Small intestine (tissue), 7 donors: ENCODE measurements at regions not wholly inside any gene's neighbourhood (a gene's known extent, or its start where the extent isn't known, plus 50 kb on each side); places are given as distances from the start of the nearest gene placed in this dataset.
A peak's percentile ranks its signal among the peaks of the same experiment; 100 is the strongest.

Experiments
- DNase-seq, 2 donors: peaks; one replicate each; pipeline versions ENCODE4 v3.0.0 to v3.0.0-alpha.2; 2013
- FAIRE-seq: peaks from 2 replicates; lab custom pipeline; 2012; peaks lifted over from hg19 to GRCh38; lab: Jason Lieb, UNC
- H3K27ac ChIP-seq, 3 donors: one replicate each; pipeline ENCODE4 v1.5.1; 2013; ENCODE audit warnings: low read length in 2 of 3, mild to moderate bottlenecking in 2 of 3, control low read depth in 1 of 3, inconsistent platforms in 1 of 3, low read depth in 1 of 3, moderate library complexity in 1 of 3
- H3K27me3 ChIP-seq, 3 donors: one replicate each; pipeline ENCODE4 v1.6.1; 2013; ENCODE audit warnings: low read length in 3 of 3, inconsistent platforms in 1 of 3; ENCODE audit not compliant: control insufficient read depth in 3 of 3, insufficient read depth in 3 of 3
- H3K36me3 ChIP-seq, 3 donors: one replicate each; pipeline ENCODE4 v1.6.1; 2013; ENCODE audit warnings: low read length in 3 of 3, inconsistent platforms in 1 of 3, low read depth in 1 of 3, mild to moderate bottlenecking in 1 of 3, moderate library complexity in 1 of 3; ENCODE audit not compliant: control insufficient read depth in 3 of 3, insufficient read depth in 2 of 3
- H3K4me1 ChIP-seq, 3 donors: one replicate each; pipeline ENCODE4 v1.6.1; 2013; ENCODE audit warnings: low read length in 2 of 3, inconsistent platforms in 1 of 3, low read depth in 1 of 3, mild to moderate bottlenecking in 1 of 3, moderate library complexity in 1 of 3; ENCODE audit not compliant: control insufficient read depth in 3 of 3, insufficient read depth in 2 of 3
- H3K4me3 ChIP-seq, 3 donors: one replicate each; pipeline ENCODE4 v1.5.1; 2013; ENCODE audit warnings: low read length in 3 of 3, control low read depth in 1 of 3, inconsistent platforms in 1 of 3, low read depth in 1 of 3, mild to moderate bottlenecking in 1 of 3, moderate library complexity in 1 of 3
- H3K9me3 ChIP-seq, 2 donors: one replicate each; pipeline ENCODE4 v1.6.1; 2013; ENCODE audit warnings: low read depth in 1 of 2, low read length in 1 of 2; ENCODE audit not compliant: control insufficient read depth in 2 of 2, insufficient read depth in 1 of 2
- WGBS, 3 donors: extraction: QIAGEN DNeasy Blood & Tissue Kit; methylation state at CpG; one replicate each; pipeline ENCODE4 v1.1.7; 2013; 5-methylcytosine and 5-hydroxymethylcytosine counted together
- donor health status: healthy with polysubstance abuse.
- donor health status: control.
- donor health status: control.
- donor health status: Bipolar disorder and iron deficiency.
- donor health status: healthy.

DNA sequence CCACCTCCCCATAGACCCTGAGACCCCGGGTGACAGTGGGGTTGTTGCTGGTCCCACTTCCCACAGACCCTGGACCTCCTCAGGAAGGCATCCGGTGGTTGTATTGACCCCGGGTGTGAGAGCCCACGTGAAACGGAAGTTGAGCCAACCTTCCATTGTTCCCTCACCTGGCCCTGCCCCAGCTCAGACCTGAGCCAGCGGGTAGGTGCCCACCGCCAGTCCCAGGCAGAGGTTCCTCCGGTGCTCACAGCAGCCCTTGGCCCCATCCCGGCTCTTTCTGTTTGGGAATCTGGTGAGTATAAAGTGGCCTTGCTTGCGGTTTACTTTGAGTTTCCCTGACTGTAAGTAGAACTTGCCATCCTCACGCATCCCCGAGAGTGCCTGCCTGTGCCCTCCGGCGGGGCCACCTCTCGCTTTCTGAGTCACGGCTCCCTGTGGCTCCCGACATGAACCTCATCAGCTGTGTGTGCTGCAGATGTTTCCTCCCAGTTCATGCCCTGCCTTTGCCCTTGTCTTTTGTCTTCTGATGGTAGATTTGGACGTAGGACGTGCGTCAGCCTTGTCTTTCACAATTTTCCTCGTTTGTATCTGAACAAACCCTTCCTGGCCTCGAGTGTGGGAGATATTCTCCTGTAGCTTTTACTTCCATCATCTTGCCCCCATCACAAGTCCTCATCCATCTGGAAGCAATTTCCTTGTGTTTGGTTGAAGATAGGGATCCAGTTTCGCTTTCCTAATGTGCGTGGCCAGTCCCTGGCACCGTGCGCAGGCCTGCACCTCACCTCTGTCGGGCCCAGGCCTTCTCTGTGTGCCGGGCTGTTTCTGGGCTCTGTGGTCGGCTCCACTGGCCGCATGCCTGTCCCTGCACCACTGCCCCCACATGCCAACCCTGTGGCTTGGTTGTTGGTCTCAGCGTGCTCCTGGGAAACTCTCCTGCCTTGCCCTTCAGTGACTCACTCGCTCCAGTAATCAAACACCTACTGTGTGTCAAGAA is 76.0 kb downstream of the METRNL start:
- 71 to 77% (median 76%) methylated on average over 32 of the region's 32 CpGs for WGBS, 3 donors
- FAIRE-seq: no peak
- no peaks in the 10 kb centered on the region for H3K9me3 ChIP-seq
- no peaks in the 10 kb centered on the region for H3K36me3 ChIP-seq
- no peaks in the 10 kb centered on the region for H3K4me1 ChIP-seq
- no peak overlapping the region for H3K27ac ChIP-seq
- no peak overlapping the region for H3K4me3 ChIP-seq
- no peak for DNase-seq
- H3K27me3 ChIP-seq: no peaks in the 10 kb centered on the region

GRCh38 chr17:83156408-83156807 is 77.0 kb downstream of the METRNL start:
- FAIRE-seq: no peak
- peaks cover 0 to 3% (median 0%) of the 10 kb centered on the region in 3 donors for H3K4me1 ChIP-seq
- 89 to 92% (median 91%) methylated on average over 11 of the region's 11 CpGs for WGBS, 3 donors

GRCh38 chr17:83159204-83160049 is 80.0 kb downstream of the METRNL start:
- FAIRE-seq: no peak
- no peaks in the 10 kb centered on the region for H3K9me3 ChIP-seq
- H3K4me1 ChIP-seq: peaks cover 0 to 4% (median 0%) of the 10 kb centered on the region in 3 donors
- 85 to 90% (median 89%) methylated on average over 19 of the region's 19 CpGs for WGBS, 3 donors
- H3K36me3 ChIP-seq: no peaks in the 10 kb centered on the region
- DNase-seq: no peak
- no peak overlapping the region for H3K4me3 ChIP-seq
- no peaks in the 10 kb centered on the region for H3K27me3 ChIP-seq
- no peak overlapping the region for H3K27ac ChIP-seq

More at GRCh38 chr17:83156408-83156807, 77.0 kb downstream of the METRNL start:
- no peaks in the 10 kb centered on the region for H3K36me3 ChIP-seq
- H3K27me3 ChIP-seq: no peaks in the 10 kb centered on the region
- no peaks in the 10 kb centered on the region for H3K9me3 ChIP-seq
- H3K27ac ChIP-seq: no peak overlapping the region
- DNase-seq: no peak
- no peak overlapping the region for H3K4me3 ChIP-seq

- Histone ChIP-seq H3K4me3 (no peak overlapping the region), H3K4me1 (peaks cover 0 to 4% (median 0%) of the 10 kb centered on the region in 3 donors), H3K9me3 (no peaks in the 10 kb centered on the region), H3K27me3 (no peaks in the 10 kb centered on the region), H3K27ac (peak overlapping the region in 1 of 3 donors; percentile 28), H3K36me3 (no peaks in the 10 kb centered on the region)
- 80 to 88% (median 85%) methylated on average over 18 to 19 of the region's 19 CpGs for WGBS, 3 donors
- no peak for FAIRE-seq
- no peak for DNase-seq
Measured at GRCh38 chr17:83160443-83161297, 81.3 kb downstream of the METRNL start.

DNA sequence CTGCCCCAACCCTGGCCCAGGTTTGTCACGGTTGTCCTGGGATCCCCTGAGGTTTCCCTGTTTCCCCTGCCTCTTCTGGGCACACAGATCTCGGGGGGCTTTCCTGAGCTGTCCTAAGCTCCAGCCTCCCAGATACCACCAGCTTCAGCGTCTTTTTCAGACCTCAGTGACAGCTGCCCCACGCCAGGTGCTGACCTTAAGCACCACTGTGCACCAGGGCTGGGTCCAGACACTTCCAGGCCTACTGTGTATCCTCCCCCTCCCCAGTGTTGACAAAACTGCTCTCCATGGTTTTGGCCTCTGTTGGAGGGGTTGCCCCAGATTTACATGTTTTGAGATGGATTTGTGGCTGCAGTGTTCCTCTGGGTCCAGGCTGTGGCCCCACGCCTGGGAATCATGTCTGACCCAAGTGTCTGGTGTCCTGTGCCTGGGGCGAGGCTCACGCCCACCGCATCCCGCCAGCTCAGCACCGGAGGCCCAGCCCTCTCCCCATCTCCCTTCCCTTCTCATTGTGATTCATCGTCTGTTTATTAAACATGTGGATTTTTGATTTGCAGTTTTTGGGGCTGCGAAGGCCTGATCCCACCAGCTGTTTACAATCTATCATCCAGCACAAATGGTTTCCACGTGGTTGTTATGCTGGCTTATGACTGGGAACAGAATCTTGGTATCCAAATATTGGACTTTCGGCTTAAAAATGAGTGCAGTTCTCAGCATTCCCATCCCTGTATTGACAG is 82.1 kb downstream of the METRNL start:
- no peak for DNase-seq
- H3K27ac ChIP-seq: peak overlapping the region in 1 of 3 donors; percentile 28
- no peak for FAIRE-seq
- H3K4me3 ChIP-seq: no peak overlapping the region
- peaks cover 0 to 4% (median 0%) of the 10 kb centered on the region in 3 donors for H3K4me1 ChIP-seq
- H3K27me3 ChIP-seq: no peaks in the 10 kb centered on the region
- WGBS, 3 donors: 70 to 82% (median 77%) methylated on average over 14 of the region's 14 CpGs
- no peaks in the 10 kb centered on the region for H3K9me3 ChIP-seq
- no peaks in the 10 kb centered on the region for H3K36me3 ChIP-seq

GRCh38 chr17:83162035-83162745 is 82.8 kb downstream of the METRNL start:
- no peak overlapping the region for H3K4me3 ChIP-seq
- DNase-seq (no peak), FAIRE-seq (no peak)
- H3K4me1 ChIP-seq: peaks cover 0 to 4% (median 0%) of the 10 kb centered on the region in 3 donors
- H3K36me3 ChIP-seq: no peaks in the 10 kb centered on the region
- H3K9me3 ChIP-seq: no peaks in the 10 kb centered on the region
- H3K27ac ChIP-seq: no peak overlapping the region
- WGBS, 3 donors: 59 to 71% (median 70%) methylated on average over 21 of the region's 21 CpGs
- no peaks in the 10 kb centered on the region for H3K27me3 ChIP-seq

GRCh38 chr17:83164490-83164889 is 85.1 kb downstream of the METRNL start:
- H3K4me1 ChIP-seq: peaks cover 0 to 4% (median 0%) of the 10 kb centered on the region in 3 donors
- H3K9me3 ChIP-seq: no peaks in the 10 kb centered on the region
- WGBS, 3 donors: 74 to 78% (median 76%) methylated on average over 3 of the region's 3 CpGs
- H3K27me3 ChIP-seq: no peaks in the 10 kb centered on the region
- DNase-seq: no peak
- no peaks in the 10 kb centered on the region for H3K36me3 ChIP-seq
- no peak for FAIRE-seq
- H3K27ac ChIP-seq: no peak overlapping the region
- no peak overlapping the region for H3K4me3 ChIP-seq
